HCT116 (cell line): ENCODE measurements at regions not wholly inside any gene's neighbourhood (a gene's known extent, or its start where the extent isn't known, plus 50 kb on each side); places are given as distances from the start of the nearest gene placed in this dataset.

Experiments used
- ATAC-seq: fragments of 200-7000 bp; cut with Tn5 transposase; 2 replicates; pipeline ENCODE4 v1.9.1; 2020; ENCODE audit warnings: mild to moderate bottlenecking, moderate library complexity
- BruUV-seq: library from RNA; stranded (reverse); fragments of 400-500 nt; replicated peaks from 2 replicates; lab custom pipeline; 2021; lab: Mats Ljungman, UMichigan
- CTCF ChIA-PET: fragments of 300-600 bp; sonication (Branson Sonifier 250); formaldehyde crosslinking; loops from one replicate; lab custom pipeline; 2021; ENCODE audit warnings: antibody characterized with exemption; lab: Charles Lee
- POLR2A ChIA-PET: fragments of 300-600, 350-600 bp; sonication (Branson Sonifier 250); formaldehyde crosslinking; loops from one replicate; lab custom pipeline; 2021; ENCODE audit warnings: antibody characterized with exemption; lab: Charles Lee
- RAD21 ChIA-PET, 2 experiments: fragments of 300-600 bp; sonication (Branson Sonifier 250); formaldehyde crosslinking; loops; one replicate each; lab custom pipeline; 2023; ENCODE audit warnings: low total read pairs in 2 of 2; ENCODE audit not compliant: uncharacterized antibody in 2 of 2, unreplicated experiment in 2 of 2, low non-redundant PET in 1 of 2; lab: Charles Lee
- DNase-seq: peaks from one replicate; pipeline ENCODE4 v3.0.0-alpha.2; 2010; ENCODE audit warnings: low read depth, low spot score
- H2AFZ ChIP-seq: fragments of 200-600 bp; shearing (Covaris generic), sonication (generic); 2 replicates; pipeline ENCODE4 v1.6.1; 2017; ENCODE audit warnings: low read depth, mixed run types, mixed read lengths, antibody characterized with exemption, low read length; ENCODE audit not compliant: poor library complexity, severe bottlenecking
- H3K27ac ChIP-seq: 2 replicates; pipeline ENCODE4 v1.5.1; 2012; ENCODE audit warnings: low read depth, low read length
- H3K27me3 ChIP-seq: fragments of 200-600 bp; sonication (generic); 2 replicates; pipeline ENCODE4 v1.6.1; 2016; ENCODE audit warnings: mixed run types, low read length, mixed read lengths; ENCODE audit not compliant: insufficient read depth
- H3K36me3 ChIP-seq, 2 experiments: fragments of 200-500 bp in 1 of 2; fragments of 200-600 bp in 1 of 2; sonication (Bioruptor generic) in 1 of 2; sonication (generic) in 1 of 2; 2 replicates each; pipeline versions ENCODE4 v1.5.1 to v1.6.1; 2014 to 2016; ENCODE audit warnings: low read length in 2 of 2, inconsistent platforms in 1 of 2, mixed read lengths in 1 of 2, mixed run types in 1 of 2; ENCODE audit not compliant: insufficient read depth in 2 of 2, control insufficient read depth in 1 of 2
- H3K4me1 ChIP-seq, 2 experiments: fragments of 200-600 bp in 1 of 2; sonication (generic) in 1 of 2; 2 replicates each; pipeline versions ENCODE4 v1.5.1 to v1.6.1; 2012 to 2017; ENCODE audit warnings: low read length in 2 of 2, inconsistent platforms in 1 of 2, mild to moderate bottlenecking in 1 of 2, mixed read lengths in 1 of 2, mixed run types in 1 of 2, moderate library complexity in 1 of 2; ENCODE audit not compliant: insufficient read depth in 2 of 2, control insufficient read depth in 1 of 2
- H3K4me2 ChIP-seq: fragments of 200-600 bp; sonication (generic); 2 replicates; pipeline ENCODE4 v1.6.1; 2017; ENCODE audit warnings: mixed run types, low read length, mixed read lengths
- H3K4me3 ChIP-seq, 2 experiments: fragments of 200-600 bp in 1 of 2; sonication (generic) in 1 of 2; replicated peaks in 1 of 2; 2 replicates each; pipeline ENCODE4 v1.5.1; 2011 to 2016; ENCODE audit warnings: low read length in 2 of 2, control low read depth in 1 of 2, low read depth in 1 of 2, mild to moderate bottlenecking in 1 of 2, mixed read lengths in 1 of 2, mixed run types in 1 of 2
- H3K79me2 ChIP-seq: fragments of 200-600 bp; sonication (generic); 2 replicates; pipeline ENCODE4 v1.6.1; 2017; ENCODE audit warnings: mild to moderate bottlenecking, mixed run types, low read length, moderate library complexity, mixed read lengths; ENCODE audit not compliant: insufficient read depth
- H3K9ac ChIP-seq: fragments of 200-600 bp; sonication (generic); 2 replicates; pipeline ENCODE4 v1.6.1; 2016; ENCODE audit warnings: low read length, mixed read lengths
- H3K9me2 ChIP-seq: fragments of 200-600 bp; sonication (generic), shearing (Covaris generic); 2 replicates; pipeline ENCODE4 v1.6.1; 2017; ENCODE audit warnings: mixed run types, mild to moderate bottlenecking, moderate library complexity; ENCODE audit not compliant: insufficient read depth
- H3K9me3 ChIP-seq, 2 experiments: fragments of 200-500 bp in 1 of 2; fragments of 200-600 bp in 1 of 2; sonication (Bioruptor generic) in 1 of 2; sonication (generic) in 1 of 2; 2 replicates each; pipeline ENCODE4 v1.6.1; 2014 to 2017; ENCODE audit warnings: low read length in 2 of 2, mixed read lengths in 2 of 2, inconsistent platforms in 1 of 2, low read depth in 1 of 2, mild to moderate bottlenecking in 1 of 2, mixed run types in 1 of 2, moderate library complexity in 1 of 2; ENCODE audit not compliant: control insufficient read depth in 1 of 2, insufficient read depth in 1 of 2
- H4K20me1 ChIP-seq: fragments of 200-600 bp; sonication (generic), shearing (Covaris generic); 2 replicates; pipeline ENCODE4 v1.6.1; 2017; ENCODE audit warnings: mixed run types, mild to moderate bottlenecking, moderate library complexity; ENCODE audit not compliant: insufficient read depth
- CEBPB ChIP-seq: IDR thresholded peaks from 2 replicates; pipeline ENCODE4 v1.6.1; 2012; ENCODE audit warnings: low read depth
- ELF1 ChIP-seq: IDR thresholded peaks from 2 replicates; pipeline ENCODE4 v1.6.1; 2012; ENCODE audit warnings: low read depth, borderline replicate concordance
- JUND ChIP-seq: IDR thresholded peaks from 2 replicates; pipeline ENCODE4 v1.6.1; 2012
- POLR2A ChIP-seq: IDR thresholded peaks from 2 replicates; pipeline ENCODE4 v1.7.0; 2011; ENCODE audit warnings: borderline replicate concordance; ENCODE audit not compliant: insufficient read depth, insufficient read length; ENCODE audit errors: extremely low read depth
- POLR2AphosphoS5 ChIP-seq: IDR thresholded peaks from 2 replicates; pipeline ENCODE4 v1.6.1; 2011; ENCODE audit warnings: mild to moderate bottlenecking, low read depth, low read length, moderate library complexity
- RAD21 ChIP-seq: IDR thresholded peaks from 2 replicates; pipeline ENCODE4 v1.6.1; 2012; ENCODE audit warnings: low read depth, mild to moderate bottlenecking
- SIN3A ChIP-seq: IDR thresholded peaks from 2 replicates; pipeline ENCODE4 v1.6.1; 2012; ENCODE audit warnings: low read depth
- TCF7L2 ChIP-seq: IDR thresholded peaks from 2 replicates; pipeline ENCODE4 v1.7.0; 2011; ENCODE audit warnings: borderline replicate concordance, inconsistent platforms; ENCODE audit not compliant: insufficient read depth, insufficient read length; ENCODE audit errors: extremely low read depth
- ZNF274 ChIP-seq: fragments of 200-500 bp; sonication (Bioruptor generic); IDR thresholded peaks from 2 replicates; pipeline ENCODE4 v1.6.1; 2014; ENCODE audit warnings: mild to moderate bottlenecking, low read depth, low read length, inconsistent platforms
- intact Hi-C: fragments of 100-400 bp; cut with micrococcal nuclease; formaldehyde crosslinking; loops from 2 replicates; pipeline ENCODE4 v1.10.0; 2022
- TF ChIP-seq, protein P1 (sequence below): IDR thresholded peaks from 2 replicates; pipeline ENCODE4 v1.6.1; 2011; ENCODE audit warnings: mild to moderate bottlenecking, low read length, moderate library complexity; ENCODE audit not compliant: insufficient replicate concordance; ENCODE audit errors: extremely low read depth
- TF ChIP-seq, protein P2 (sequence below): IDR thresholded peaks from 2 replicates; pipeline ENCODE4 v1.6.1; 2012
- TF ChIP-seq, protein P3 (sequence below): IDR thresholded peaks from 2 replicates; pipeline ENCODE4 v1.6.1; 2012; ENCODE audit warnings: low read depth
- TF ChIP-seq, protein P4 (sequence below), 3 experiments: fragments of 200-600 bp in 1 of 3; sonication (generic) in 1 of 3; IDR thresholded peaks in 2 of 3; conservative IDR thresholded peaks in 1 of 3; 2 replicates each; pipeline ENCODE4 v1.5.1; 2012 to 2017; ENCODE audit warnings: low read depth in 2 of 3, low read length in 2 of 3, antibody characterized with exemption in 1 of 3, borderline replicate concordance in 1 of 3, control low read depth in 1 of 3, mild to moderate bottlenecking in 1 of 3, mixed read lengths in 1 of 3, mixed run types in 1 of 3, moderate library complexity in 1 of 3; ENCODE audit not compliant: insufficient read depth in 1 of 3

DNA sequence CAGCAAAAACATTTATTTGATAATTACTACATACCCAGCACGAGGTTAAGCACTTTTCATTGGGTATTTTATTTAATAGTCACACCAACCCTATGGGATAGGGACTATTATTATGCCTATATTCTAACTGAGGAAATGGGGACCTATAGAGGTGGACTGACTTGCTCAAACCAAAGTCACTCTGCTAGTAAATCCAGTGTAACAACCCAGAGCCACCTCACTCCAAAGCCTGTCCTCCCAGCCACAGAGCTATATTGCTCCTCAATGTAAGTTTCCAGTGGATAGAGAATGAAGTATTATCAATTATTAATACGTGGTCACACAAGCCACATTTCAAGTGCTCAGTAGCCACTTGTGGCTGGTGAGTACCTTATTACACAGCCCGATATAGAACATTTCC lies 97.5 kb downstream of the RGS2 start:
- CTCF ChIA-PET = no interaction called here
- H2AFZ ChIP-seq = no peak overlapping the region
- no peak overlapping the region for H3K9ac ChIP-seq
- H3K4me1 ChIP-seq = no peaks in the 10 kb centered on the region
- no peaks in the 10 kb centered on the region for H4K20me1 ChIP-seq
- no peak overlapping the region for H3K27ac ChIP-seq
- peaks cover 0 to 3% of the 10 kb centered on the region in 2 experiments; a peak in 1 of 4 replicates for H3K36me3 ChIP-seq
- intact Hi-C loops = no loop called here
- H3K4me3 ChIP-seq = no peak overlapping the region
- TF ChIP-seq TCF7L2 (no peak), ZNF274 (no peak), SIN3A (no peak), ELF1 (no peak), RAD21 (no peak), JUND (no peak), POLR2AphosphoS5 (no peak), CEBPB (no peak), POLR2A (no peak)
- TF ChIP-seq, protein P1, sequence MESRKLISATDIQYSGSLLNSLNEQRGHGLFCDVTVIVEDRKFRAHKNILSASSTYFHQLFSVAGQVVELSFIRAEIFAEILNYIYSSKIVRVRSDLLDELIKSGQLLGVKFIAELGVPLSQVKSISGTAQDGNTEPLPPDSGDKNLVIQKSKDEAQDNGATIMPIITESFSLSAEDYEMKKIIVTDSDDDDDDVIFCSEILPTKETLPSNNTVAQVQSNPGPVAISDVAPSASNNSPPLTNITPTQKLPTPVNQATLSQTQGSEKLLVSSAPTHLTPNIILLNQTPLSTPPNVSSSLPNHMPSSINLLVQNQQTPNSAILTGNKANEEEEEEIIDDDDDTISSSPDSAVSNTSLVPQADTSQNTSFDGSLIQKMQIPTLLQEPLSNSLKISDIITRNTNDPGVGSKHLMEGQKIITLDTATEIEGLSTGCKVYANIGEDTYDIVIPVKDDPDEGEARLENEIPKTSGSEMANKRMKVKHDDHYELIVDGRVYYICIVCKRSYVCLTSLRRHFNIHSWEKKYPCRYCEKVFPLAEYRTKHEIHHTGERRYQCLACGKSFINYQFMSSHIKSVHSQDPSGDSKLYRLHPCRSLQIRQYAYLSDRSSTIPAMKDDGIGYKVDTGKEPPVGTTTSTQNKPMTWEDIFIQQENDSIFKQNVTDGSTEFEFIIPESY = no peak
- TF ChIP-seq, protein P2, sequence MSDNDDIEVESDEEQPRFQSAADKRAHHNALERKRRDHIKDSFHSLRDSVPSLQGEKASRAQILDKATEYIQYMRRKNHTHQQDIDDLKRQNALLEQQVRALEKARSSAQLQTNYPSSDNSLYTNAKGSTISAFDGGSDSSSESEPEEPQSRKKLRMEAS = no peak
- TF ChIP-seq, protein P3, sequence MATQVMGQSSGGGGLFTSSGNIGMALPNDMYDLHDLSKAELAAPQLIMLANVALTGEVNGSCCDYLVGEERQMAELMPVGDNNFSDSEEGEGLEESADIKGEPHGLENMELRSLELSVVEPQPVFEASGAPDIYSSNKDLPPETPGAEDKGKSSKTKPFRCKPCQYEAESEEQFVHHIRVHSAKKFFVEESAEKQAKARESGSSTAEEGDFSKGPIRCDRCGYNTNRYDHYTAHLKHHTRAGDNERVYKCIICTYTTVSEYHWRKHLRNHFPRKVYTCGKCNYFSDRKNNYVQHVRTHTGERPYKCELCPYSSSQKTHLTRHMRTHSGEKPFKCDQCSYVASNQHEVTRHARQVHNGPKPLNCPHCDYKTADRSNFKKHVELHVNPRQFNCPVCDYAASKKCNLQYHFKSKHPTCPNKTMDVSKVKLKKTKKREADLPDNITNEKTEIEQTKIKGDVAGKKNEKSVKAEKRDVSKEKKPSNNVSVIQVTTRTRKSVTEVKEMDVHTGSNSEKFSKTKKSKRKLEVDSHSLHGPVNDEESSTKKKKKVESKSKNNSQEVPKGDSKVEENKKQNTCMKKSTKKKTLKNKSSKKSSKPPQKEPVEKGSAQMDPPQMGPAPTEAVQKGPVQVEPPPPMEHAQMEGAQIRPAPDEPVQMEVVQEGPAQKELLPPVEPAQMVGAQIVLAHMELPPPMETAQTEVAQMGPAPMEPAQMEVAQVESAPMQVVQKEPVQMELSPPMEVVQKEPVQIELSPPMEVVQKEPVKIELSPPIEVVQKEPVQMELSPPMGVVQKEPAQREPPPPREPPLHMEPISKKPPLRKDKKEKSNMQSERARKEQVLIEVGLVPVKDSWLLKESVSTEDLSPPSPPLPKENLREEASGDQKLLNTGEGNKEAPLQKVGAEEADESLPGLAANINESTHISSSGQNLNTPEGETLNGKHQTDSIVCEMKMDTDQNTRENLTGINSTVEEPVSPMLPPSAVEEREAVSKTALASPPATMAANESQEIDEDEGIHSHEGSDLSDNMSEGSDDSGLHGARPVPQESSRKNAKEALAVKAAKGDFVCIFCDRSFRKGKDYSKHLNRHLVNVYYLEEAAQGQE = no peak
- TF ChIP-seq, protein P4, sequence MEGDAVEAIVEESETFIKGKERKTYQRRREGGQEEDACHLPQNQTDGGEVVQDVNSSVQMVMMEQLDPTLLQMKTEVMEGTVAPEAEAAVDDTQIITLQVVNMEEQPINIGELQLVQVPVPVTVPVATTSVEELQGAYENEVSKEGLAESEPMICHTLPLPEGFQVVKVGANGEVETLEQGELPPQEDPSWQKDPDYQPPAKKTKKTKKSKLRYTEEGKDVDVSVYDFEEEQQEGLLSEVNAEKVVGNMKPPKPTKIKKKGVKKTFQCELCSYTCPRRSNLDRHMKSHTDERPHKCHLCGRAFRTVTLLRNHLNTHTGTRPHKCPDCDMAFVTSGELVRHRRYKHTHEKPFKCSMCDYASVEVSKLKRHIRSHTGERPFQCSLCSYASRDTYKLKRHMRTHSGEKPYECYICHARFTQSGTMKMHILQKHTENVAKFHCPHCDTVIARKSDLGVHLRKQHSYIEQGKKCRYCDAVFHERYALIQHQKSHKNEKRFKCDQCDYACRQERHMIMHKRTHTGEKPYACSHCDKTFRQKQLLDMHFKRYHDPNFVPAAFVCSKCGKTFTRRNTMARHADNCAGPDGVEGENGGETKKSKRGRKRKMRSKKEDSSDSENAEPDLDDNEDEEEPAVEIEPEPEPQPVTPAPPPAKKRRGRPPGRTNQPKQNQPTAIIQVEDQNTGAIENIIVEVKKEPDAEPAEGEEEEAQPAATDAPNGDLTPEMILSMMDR (IDR thresholded peaks at IDR 0.05 in 2 of 3, conservative IDR thresholded peaks at IDR 0.05 in 1 of 3; ENCODE audit: borderline replicate concordance in 1 of 3, insufficient read depth in 1 of 3, low read depth in 2 of 3, low read length in 2 of 3) = no peak
- TF ChIP-seq, all 23 proteins: peak for 0
- no peak for ATAC-seq
- Histone ChIP-seq H3K79me2 (no peaks in the 10 kb centered on the region), H3K9me2 (no peaks in the 10 kb centered on the region), H3K9me3 (no peaks in the 10 kb centered on the region), H3K27me3 (no peaks in the 10 kb centered on the region), H3K4me2 (no peak overlapping the region)
- ChIA-PET POLR2A (no interaction called here), RAD21 (no interaction called here)
- BruUV-seq = no TSS peak
- DNase-seq = no peak
